Vagina (tissue), 2 donors: ENCODE measurements at regions not wholly inside any gene's neighbourhood (a gene's known extent, or its start where the extent isn't known, plus 50 kb on each side); places are given as distances from the start of the nearest gene placed in this dataset.

Experiments used
- POLR2A ChIP-seq, 2 donors: fragments of 450-650 bp; IDR thresholded peaks; one replicate each; pipeline ENCODE4 v1.6.1; 2017; ENCODE audit warnings: antibody characterized with exemption in 2 of 2, mild to moderate bottlenecking in 2 of 2, moderate library complexity in 2 of 2
- TF ChIP-seq, protein P1 (sequence below), 3 experiments: fragments of 450-650 bp in 2 of 3; fragments of 200-600 bp in 1 of 3; sonication (generic) in 1 of 3; IDR thresholded peaks; one replicate each; pipeline ENCODE4 v1.5.1; 2017 to 2019; ENCODE audit warnings: antibody characterized with exemption in 3 of 3, mild to moderate bottlenecking in 2 of 3, moderate library complexity in 2 of 3

DNA sequence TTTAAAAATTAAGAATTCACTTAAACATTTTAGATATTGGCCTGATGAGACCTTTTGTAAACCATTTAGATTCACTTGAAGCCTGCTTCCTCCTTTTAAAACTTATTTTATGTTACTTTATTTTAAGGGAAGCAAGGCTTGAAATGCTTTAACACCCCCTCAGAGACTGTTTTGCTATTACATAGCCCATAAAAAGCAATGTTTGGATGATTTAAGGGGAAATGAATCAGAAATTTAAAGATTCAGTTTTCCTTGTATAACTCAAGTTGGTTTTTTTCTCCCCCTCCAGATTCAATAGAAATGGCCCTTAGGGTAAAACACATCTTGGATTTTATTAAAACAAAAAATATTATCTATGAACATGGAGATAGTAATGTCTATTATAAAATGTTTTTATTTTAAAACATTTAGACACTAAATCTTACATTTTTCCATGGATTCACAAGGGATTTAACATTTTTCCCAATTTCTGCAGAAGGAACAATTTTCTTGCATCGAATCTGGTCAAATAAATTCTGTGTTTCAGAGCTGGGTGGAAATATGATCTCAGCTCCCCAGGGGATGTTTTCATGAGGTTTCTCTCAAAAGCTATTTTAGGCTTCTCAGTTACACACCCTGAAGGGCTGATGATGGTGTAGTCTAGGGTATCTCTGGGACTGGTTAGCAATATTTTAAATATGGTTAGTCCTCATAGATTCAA lies 69.3 kb upstream of the WARS2 start:
- TF ChIP-seq POLR2A (IDR thresholded peaks at IDR 0.05) = no peak
- TF ChIP-seq, protein P1, sequence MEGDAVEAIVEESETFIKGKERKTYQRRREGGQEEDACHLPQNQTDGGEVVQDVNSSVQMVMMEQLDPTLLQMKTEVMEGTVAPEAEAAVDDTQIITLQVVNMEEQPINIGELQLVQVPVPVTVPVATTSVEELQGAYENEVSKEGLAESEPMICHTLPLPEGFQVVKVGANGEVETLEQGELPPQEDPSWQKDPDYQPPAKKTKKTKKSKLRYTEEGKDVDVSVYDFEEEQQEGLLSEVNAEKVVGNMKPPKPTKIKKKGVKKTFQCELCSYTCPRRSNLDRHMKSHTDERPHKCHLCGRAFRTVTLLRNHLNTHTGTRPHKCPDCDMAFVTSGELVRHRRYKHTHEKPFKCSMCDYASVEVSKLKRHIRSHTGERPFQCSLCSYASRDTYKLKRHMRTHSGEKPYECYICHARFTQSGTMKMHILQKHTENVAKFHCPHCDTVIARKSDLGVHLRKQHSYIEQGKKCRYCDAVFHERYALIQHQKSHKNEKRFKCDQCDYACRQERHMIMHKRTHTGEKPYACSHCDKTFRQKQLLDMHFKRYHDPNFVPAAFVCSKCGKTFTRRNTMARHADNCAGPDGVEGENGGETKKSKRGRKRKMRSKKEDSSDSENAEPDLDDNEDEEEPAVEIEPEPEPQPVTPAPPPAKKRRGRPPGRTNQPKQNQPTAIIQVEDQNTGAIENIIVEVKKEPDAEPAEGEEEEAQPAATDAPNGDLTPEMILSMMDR (IDR thresholded peaks at IDR 0.05) = no peak
